ENCODE measurements at regions not wholly inside any gene's neighbourhood (a gene's known extent, or its start where the extent isn't known, plus 50 kb on each side); places are given as distances from the start of the nearest gene placed in this dataset.

DNA sequence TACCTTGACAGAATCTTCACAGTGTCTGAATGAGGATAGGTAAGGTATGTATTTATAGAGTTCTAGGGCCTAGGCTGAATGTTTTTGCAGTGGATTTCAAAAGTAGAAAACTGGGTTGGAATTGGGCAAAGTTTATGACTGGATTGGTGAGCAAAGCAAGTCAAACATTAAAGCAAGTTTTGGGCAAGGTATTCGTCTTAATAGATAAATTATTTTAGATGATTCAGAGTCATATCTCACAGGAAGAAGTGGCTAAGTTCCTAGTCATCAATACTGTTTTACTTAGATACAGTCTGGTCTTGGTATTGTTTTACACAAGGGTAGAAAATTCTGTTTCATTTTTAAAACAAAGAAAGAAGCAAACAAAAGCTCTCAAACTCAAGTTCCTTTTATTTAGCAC, 284.1 kb upstream of the EPHA7 start:
- TF ChIP-seq, protein P1, sequence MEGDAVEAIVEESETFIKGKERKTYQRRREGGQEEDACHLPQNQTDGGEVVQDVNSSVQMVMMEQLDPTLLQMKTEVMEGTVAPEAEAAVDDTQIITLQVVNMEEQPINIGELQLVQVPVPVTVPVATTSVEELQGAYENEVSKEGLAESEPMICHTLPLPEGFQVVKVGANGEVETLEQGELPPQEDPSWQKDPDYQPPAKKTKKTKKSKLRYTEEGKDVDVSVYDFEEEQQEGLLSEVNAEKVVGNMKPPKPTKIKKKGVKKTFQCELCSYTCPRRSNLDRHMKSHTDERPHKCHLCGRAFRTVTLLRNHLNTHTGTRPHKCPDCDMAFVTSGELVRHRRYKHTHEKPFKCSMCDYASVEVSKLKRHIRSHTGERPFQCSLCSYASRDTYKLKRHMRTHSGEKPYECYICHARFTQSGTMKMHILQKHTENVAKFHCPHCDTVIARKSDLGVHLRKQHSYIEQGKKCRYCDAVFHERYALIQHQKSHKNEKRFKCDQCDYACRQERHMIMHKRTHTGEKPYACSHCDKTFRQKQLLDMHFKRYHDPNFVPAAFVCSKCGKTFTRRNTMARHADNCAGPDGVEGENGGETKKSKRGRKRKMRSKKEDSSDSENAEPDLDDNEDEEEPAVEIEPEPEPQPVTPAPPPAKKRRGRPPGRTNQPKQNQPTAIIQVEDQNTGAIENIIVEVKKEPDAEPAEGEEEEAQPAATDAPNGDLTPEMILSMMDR (IDR thresholded peaks at IDR 0.05; ENCODE audit: low read depth, low read length, missing input control) = no peak
- TF ChIP-seq, protein P2, sequence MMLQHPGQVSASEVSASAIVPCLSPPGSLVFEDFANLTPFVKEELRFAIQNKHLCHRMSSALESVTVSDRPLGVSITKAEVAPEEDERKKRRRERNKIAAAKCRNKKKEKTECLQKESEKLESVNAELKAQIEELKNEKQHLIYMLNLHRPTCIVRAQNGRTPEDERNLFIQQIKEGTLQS (IDR thresholded peaks at IDR 0.05) = no peak
- no peak for TF ChIP-seq GABPA (IDR thresholded peaks at IDR 0.05 in 1 of 2, conservative IDR thresholded peaks at IDR 0.05 in 1 of 2)
- TF ChIP-seq SP1 (IDR thresholded peaks at IDR 0.05) = no peak
- TF ChIP-seq YY1 (IDR thresholded peaks at IDR 0.05) = no peak
- TF ChIP-seq, protein P3, sequence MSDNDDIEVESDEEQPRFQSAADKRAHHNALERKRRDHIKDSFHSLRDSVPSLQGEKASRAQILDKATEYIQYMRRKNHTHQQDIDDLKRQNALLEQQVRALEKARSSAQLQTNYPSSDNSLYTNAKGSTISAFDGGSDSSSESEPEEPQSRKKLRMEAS (IDR thresholded peaks at IDR 0.05) = no peak
- TF ChIP-seq, protein P4, sequence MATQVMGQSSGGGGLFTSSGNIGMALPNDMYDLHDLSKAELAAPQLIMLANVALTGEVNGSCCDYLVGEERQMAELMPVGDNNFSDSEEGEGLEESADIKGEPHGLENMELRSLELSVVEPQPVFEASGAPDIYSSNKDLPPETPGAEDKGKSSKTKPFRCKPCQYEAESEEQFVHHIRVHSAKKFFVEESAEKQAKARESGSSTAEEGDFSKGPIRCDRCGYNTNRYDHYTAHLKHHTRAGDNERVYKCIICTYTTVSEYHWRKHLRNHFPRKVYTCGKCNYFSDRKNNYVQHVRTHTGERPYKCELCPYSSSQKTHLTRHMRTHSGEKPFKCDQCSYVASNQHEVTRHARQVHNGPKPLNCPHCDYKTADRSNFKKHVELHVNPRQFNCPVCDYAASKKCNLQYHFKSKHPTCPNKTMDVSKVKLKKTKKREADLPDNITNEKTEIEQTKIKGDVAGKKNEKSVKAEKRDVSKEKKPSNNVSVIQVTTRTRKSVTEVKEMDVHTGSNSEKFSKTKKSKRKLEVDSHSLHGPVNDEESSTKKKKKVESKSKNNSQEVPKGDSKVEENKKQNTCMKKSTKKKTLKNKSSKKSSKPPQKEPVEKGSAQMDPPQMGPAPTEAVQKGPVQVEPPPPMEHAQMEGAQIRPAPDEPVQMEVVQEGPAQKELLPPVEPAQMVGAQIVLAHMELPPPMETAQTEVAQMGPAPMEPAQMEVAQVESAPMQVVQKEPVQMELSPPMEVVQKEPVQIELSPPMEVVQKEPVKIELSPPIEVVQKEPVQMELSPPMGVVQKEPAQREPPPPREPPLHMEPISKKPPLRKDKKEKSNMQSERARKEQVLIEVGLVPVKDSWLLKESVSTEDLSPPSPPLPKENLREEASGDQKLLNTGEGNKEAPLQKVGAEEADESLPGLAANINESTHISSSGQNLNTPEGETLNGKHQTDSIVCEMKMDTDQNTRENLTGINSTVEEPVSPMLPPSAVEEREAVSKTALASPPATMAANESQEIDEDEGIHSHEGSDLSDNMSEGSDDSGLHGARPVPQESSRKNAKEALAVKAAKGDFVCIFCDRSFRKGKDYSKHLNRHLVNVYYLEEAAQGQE (IDR thresholded peaks at IDR 0.05) = no peak
- TF ChIP-seq RXRA (IDR thresholded peaks at IDR 0.05) = no peak
- no peak for TF ChIP-seq EGR1 (IDR thresholded peaks at IDR 0.05; ENCODE audit: low read depth in 2 of 2)
- no peak for TF ChIP-seq TAF1 (conservative IDR thresholded peaks at IDR 0.05)
- no peak for TF ChIP-seq JUND (IDR thresholded peaks at IDR 0.05)
- no peak for TF ChIP-seq RAD21 (IDR thresholded peaks at IDR 0.05)
